NB4 (cell line): ENCODE measurements at regions not wholly inside any gene's neighbourhood (a gene's known extent, or its start where the extent isn't known, plus 50 kb on each side); places are given as distances from the start of the nearest gene placed in this dataset.

Source experiments
- MYC ChIP-seq: IDR thresholded peaks from 2 replicates; pipeline ENCODE4 v1.6.1; 2011; ENCODE audit warnings: low read depth, low read length
- TF ChIP-seq, protein P1 (sequence below): IDR thresholded peaks from one replicate; pipeline ENCODE4 v1.5.1; 2012; ENCODE audit warnings: low read depth, low read length

DNA sequence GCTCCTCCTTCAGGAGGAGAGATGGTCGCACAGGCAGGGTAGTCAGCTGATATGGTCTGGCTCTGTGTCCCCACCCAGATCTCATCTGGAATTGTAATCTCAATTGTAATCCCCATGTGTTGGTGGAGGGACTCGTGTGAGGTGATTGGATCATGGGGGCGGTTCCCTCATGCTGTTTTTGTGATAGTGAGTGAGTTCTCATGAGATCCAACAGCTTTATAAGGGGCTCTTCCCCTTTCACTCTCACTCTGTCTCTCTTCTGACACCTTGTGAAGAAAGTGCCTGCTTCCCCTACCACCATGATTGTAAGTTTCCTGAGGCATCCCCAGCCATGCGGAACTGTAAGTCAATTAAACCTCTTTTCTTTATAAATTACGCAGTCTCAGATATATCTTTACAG, 218.9 kb upstream of the TMTC1 start:
- TF ChIP-seq, protein P1, sequence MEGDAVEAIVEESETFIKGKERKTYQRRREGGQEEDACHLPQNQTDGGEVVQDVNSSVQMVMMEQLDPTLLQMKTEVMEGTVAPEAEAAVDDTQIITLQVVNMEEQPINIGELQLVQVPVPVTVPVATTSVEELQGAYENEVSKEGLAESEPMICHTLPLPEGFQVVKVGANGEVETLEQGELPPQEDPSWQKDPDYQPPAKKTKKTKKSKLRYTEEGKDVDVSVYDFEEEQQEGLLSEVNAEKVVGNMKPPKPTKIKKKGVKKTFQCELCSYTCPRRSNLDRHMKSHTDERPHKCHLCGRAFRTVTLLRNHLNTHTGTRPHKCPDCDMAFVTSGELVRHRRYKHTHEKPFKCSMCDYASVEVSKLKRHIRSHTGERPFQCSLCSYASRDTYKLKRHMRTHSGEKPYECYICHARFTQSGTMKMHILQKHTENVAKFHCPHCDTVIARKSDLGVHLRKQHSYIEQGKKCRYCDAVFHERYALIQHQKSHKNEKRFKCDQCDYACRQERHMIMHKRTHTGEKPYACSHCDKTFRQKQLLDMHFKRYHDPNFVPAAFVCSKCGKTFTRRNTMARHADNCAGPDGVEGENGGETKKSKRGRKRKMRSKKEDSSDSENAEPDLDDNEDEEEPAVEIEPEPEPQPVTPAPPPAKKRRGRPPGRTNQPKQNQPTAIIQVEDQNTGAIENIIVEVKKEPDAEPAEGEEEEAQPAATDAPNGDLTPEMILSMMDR: no peak
- no peak for TF ChIP-seq MYC
